NT2/D1 (cell line): ENCODE measurements at regions not wholly inside any gene's neighbourhood (a gene's known extent, or its start where the extent isn't known, plus 50 kb on each side); places are given as distances from the start of the nearest gene placed in this dataset.
A peak's percentile ranks its signal among the peaks of the same experiment; 100 is the strongest.
"Not testable (repeated sequence)": the region's sequence is repeated elsewhere in the genome, so short reads cannot be mapped to it uniquely, and the experiment has no call there.

Experiments used
- DNase-seq: peaks from one replicate; pipeline ENCODE4 v3.0.0-alpha.2; 2011; ENCODE audit warnings: low read depth, low spot score
- H3K27me3 ChIP-seq: 2 replicates; pipeline ENCODE4 v1.6.0; 2011; ENCODE audit warnings: mild to moderate bottlenecking; ENCODE audit not compliant: insufficient read length, insufficient read depth
- H3K36me3 ChIP-seq: 2 replicates; pipeline ENCODE4 v1.6.1; 2011; ENCODE audit warnings: mild to moderate bottlenecking, low read length, mixed read lengths; ENCODE audit not compliant: insufficient read depth, insufficient read length
- H3K4me1 ChIP-seq: 2 replicates; pipeline ENCODE4 v1.5.1; 2011; ENCODE audit not compliant: insufficient read depth, insufficient read length
- H3K4me3 ChIP-seq: 2 replicates; pipeline ENCODE4 v1.5.1; 2011; ENCODE audit warnings: low read depth; ENCODE audit not compliant: insufficient read length
- H3K9ac ChIP-seq: 2 replicates; pipeline ENCODE4 v1.6.0; 2011; ENCODE audit warnings: low read depth; ENCODE audit not compliant: insufficient read length
- H3K9me3 ChIP-seq: 2 replicates; pipeline ENCODE4 v1.5.1; 2011; ENCODE audit warnings: mild to moderate bottlenecking, low read length; ENCODE audit not compliant: insufficient read depth
- SUZ12 ChIP-seq: IDR thresholded peaks from 2 replicates; pipeline ENCODE4 v1.6.1; 2011; ENCODE audit not compliant: insufficient read length, insufficient read depth; ENCODE audit errors: extremely low read depth
- YY1 ChIP-seq: IDR thresholded peaks from 2 replicates; pipeline ENCODE4 v1.6.1; 2011; ENCODE audit not compliant: insufficient read length, insufficient read depth
- ZNF274 ChIP-seq: IDR thresholded peaks from 2 replicates; pipeline ENCODE4 v1.6.1; 2011; ENCODE audit warnings: mild to moderate bottlenecking, low read depth, low read length

- Histone ChIP-seq H3K4me1 (peaks cover 17% of the 10 kb centered on the region), H3K36me3 (no peaks in the 10 kb centered on the region), H3K4me3 (no peak overlapping the region), H3K27me3 (no peaks in the 10 kb centered on the region), H3K9ac (no peak overlapping the region), H3K9me3 (peaks cover 21% of the 10 kb centered on the region)
- no peak for TF ChIP-seq ZNF274
- TF ChIP-seq YY1 = no peak
- TF ChIP-seq SUZ12 = no peak
- DNase-seq = peak; percentile 67
Measured at GRCh38 chr3:20250786-20251185, 64.8 kb upstream of the SGO1 start.

GRCh38 chr3:20250314-20250713, 64.3 kb upstream of the SGO1 start:
- Histone ChIP-seq H3K36me3 (no peaks in the 10 kb centered on the region), H3K4me1 (peaks cover 17% of the 10 kb centered on the region)
- TF ChIP-seq SUZ12 = no peak
- TF ChIP-seq ZNF274 = no peak
- TF ChIP-seq YY1 = no peak

GRCh38 chr3:20246662-20247061, 60.7 kb upstream of the SGO1 start:
- peaks cover 17% of the 10 kb centered on the region for H3K9me3 ChIP-seq
- H3K4me1 ChIP-seq = peaks cover 8% of the 10 kb centered on the region
- no peaks in the 10 kb centered on the region for H3K27me3 ChIP-seq
- no peak overlapping the region for H3K4me3 ChIP-seq
- H3K9ac ChIP-seq = no peak overlapping the region
- DNase-seq = no peak
- no peaks in the 10 kb centered on the region for H3K36me3 ChIP-seq
- TF ChIP-seq ZNF274 = no peak
- TF ChIP-seq YY1 = no peak
- no peak for TF ChIP-seq SUZ12

More at GRCh38 chr3:20250314-20250713, 64.3 kb upstream of the SGO1 start:
- H3K27me3 ChIP-seq = no peaks in the 10 kb centered on the region
- H3K9ac ChIP-seq = peak overlapping the region; percentile 23
- peaks cover 21% of the 10 kb centered on the region for H3K9me3 ChIP-seq
- H3K4me3 ChIP-seq = no peak overlapping the region
- DNase-seq = no peak

- peaks cover 6% of the 10 kb centered on the region for H3K4me1 ChIP-seq
- H3K9me3 ChIP-seq = peaks cover 17% of the 10 kb centered on the region
- no peaks in the 10 kb centered on the region for H3K36me3 ChIP-seq
- DNase-seq = no peak
- H3K9ac ChIP-seq = no peak overlapping the region
- no peak overlapping the region for H3K4me3 ChIP-seq
- TF ChIP-seq ZNF274 = no peak
- no peak for TF ChIP-seq YY1
- no peak for TF ChIP-seq SUZ12
- no peaks in the 10 kb centered on the region for H3K27me3 ChIP-seq
Measured at GRCh38 chr3:20245781-20246180, 59.8 kb upstream of the SGO1 start.

- no peak for TF ChIP-seq SUZ12
- no peak for TF ChIP-seq YY1
- no peak for TF ChIP-seq ZNF274
- Histone ChIP-seq H3K27me3 (no peaks in the 10 kb centered on the region), H3K4me1 (no peaks in the 10 kb centered on the region), H3K4me3 (no peak overlapping the region), H3K9ac (no peak overlapping the region), H3K36me3 (no peaks in the 10 kb centered on the region), H3K9me3 (no peaks in the 10 kb centered on the region)
- DNase-seq = no peak
Measured at GRCh38 chr3:20240154-20240883, 54.3 kb upstream of the SGO1 start.

- H3K36me3 ChIP-seq, H3K27me3 ChIP-seq, H3K4me1 ChIP-seq: not testable (repeated sequence)
Measured at GRCh38 chr3:20238199-20238598, 52.2 kb upstream of the SGO1 start.

GRCh38 chr3:20236603-20237002, 50.6 kb upstream of the SGO1 start:
- DNase-seq = no peak
- no peak for TF ChIP-seq SUZ12
- no peak for TF ChIP-seq YY1
- no peak for TF ChIP-seq ZNF274
- H3K4me1 ChIP-seq = no peaks in the 10 kb centered on the region
- no peaks in the 10 kb centered on the region for H3K27me3 ChIP-seq
- no peaks in the 10 kb centered on the region for H3K36me3 ChIP-seq
- H3K9me3 ChIP-seq = no peaks in the 10 kb centered on the region
- no peak overlapping the region for H3K4me3 ChIP-seq
- H3K9ac ChIP-seq = no peak overlapping the region

More at GRCh38 chr3:20238199-20238598, 52.2 kb upstream of the SGO1 start:
- H3K9me3 ChIP-seq, H3K4me3 ChIP-seq, H3K9ac ChIP-seq, DNase-seq: not testable (repeated sequence)
